Adrenal gland (tissue), 9 donors: ENCODE measurements at regions not wholly inside any gene's neighbourhood (a gene's known extent, or its start where the extent isn't known, plus 50 kb on each side); places are given as distances from the start of the nearest gene placed in this dataset.
A peak's percentile ranks its signal among the peaks of the same experiment; 100 is the strongest.

Experiments used
- DNase-seq, 7 donors: peaks; one replicate each; pipeline ENCODE4 v3.0.0-alpha.2; 2019 to 2020
- H3K27ac ChIP-seq, 5 donors: fragments of 200-600 bp; sonication (generic) in 4 of 5; 1 replicate in 3 of 5; 2 replicates in 2 of 5; pipeline versions ENCODE4 v1.5.1 to v1.8.0; 2016 to 2020; ENCODE audit warnings: mild to moderate bottlenecking in 1 of 5
- H3K27me3 ChIP-seq: fragments of 200-600 bp; 2 replicates; pipeline ENCODE4 v1.8.0; 2021
- H3K36me3 ChIP-seq, 2 donors: fragments of 200-600 bp; replicated peaks in 1 of 2; 1 replicate in 1 of 2; 2 replicates in 1 of 2; pipeline versions ENCODE4 v1.5.1 to v1.8.0; 2018 to 2022
- H3K4me1 ChIP-seq, 2 donors: fragments of 200-600 bp; replicated peaks in 1 of 2; 1 replicate in 1 of 2; 2 replicates in 1 of 2; pipeline versions ENCODE4 v1.5.1 to v1.8.0; 2018 to 2021
- H3K4me3 ChIP-seq, 4 donors: fragments of 200-600 bp; sonication (generic) in 3 of 4; one replicate each; pipeline ENCODE4 v1.5.1; 2016 to 2018
- H3K9me3 ChIP-seq, 3 donors: fragments of 200-600 bp; sonication (generic) in 1 of 3; replicated peaks in 1 of 3; 1 replicate in 2 of 3; 2 replicates in 1 of 3; pipeline versions ENCODE4 v1.5.1 to v1.8.0; 2016 to 2021
- CTCF ChIP-seq, 6 experiments: fragments of 450-650 bp in 4 of 6; fragments of 200-600 bp in 2 of 6; sonication (generic) in 1 of 6; IDR thresholded peaks; 1 replicate in 5 of 6; 2 replicates in 1 of 6; pipeline versions ENCODE4 v1.5.1 to v1.8.0; 2016 to 2021; ENCODE audit warnings: antibody characterized with exemption in 6 of 6, mild to moderate bottlenecking in 2 of 6, moderate library complexity in 1 of 6
- POLR2A ChIP-seq, 2 donors: fragments of 450-650 bp; IDR thresholded peaks; one replicate each; pipeline ENCODE4 v1.6.1; 2017; ENCODE audit warnings: antibody characterized with exemption in 2 of 2, mild to moderate bottlenecking in 2 of 2, moderate library complexity in 1 of 2
- WGBS, 4 donors: extraction: QIAGEN DNeasy Blood & Tissue Kit in 2 of 4; methylation state at CpG; one replicate each; pipeline versions ENCODE4 v1.1.5 to v1.1.7; 2013 to 2017; 5-methylcytosine and 5-hydroxymethylcytosine counted together
- intact Hi-C, 2 donors: fragments of 100-400 bp; cut with DNase I; formaldehyde crosslinking; loops; one replicate each; pipeline versions ENCODE4 v1.14.1 to v1.15.0; 2022 to 2023
- donor health status: healthy with polysubstance abuse.
- donor health status: Bipolar disorder and iron deficiency.
- donor health status: DM: yes; HTN: yes; CAD: no.
- donor health status: DM: no; HTN: no; CAD: no.
- donor health status: DM: no; HTN: no; CAD: no.

- Histone ChIP-seq H3K27ac (no peak overlapping the region), H3K36me3 (no peaks in the 10 kb centered on the region), H3K9me3 (no peaks in the 10 kb centered on the region), H3K4me3 (no peak overlapping the region), H3K27me3 (no peaks in the 10 kb centered on the region), H3K4me1 (peaks cover 5 to 9% of the 10 kb centered on the region in 2 donors)
- 81 to 85% (median 83%) methylated on average over 5 of the region's 5 CpGs for WGBS, 4 donors
- no peak for DNase-seq
- no peak for TF ChIP-seq CTCF (IDR thresholded peaks at IDR 0.05)
- TF ChIP-seq POLR2A (IDR thresholded peaks at IDR 0.05) = no peak
- intact Hi-C loops = no loop called here
Measured at GRCh38 chr4:53659112-53659511, 67.8 kb upstream of the LNX1 start.

- DNase-seq = no peak
- Histone ChIP-seq H3K36me3 (no peaks in the 10 kb centered on the region), H3K4me3 (no peak overlapping the region), H3K27me3 (no peaks in the 10 kb centered on the region), H3K27ac (no peak overlapping the region), H3K9me3 (no peaks in the 10 kb centered on the region), H3K4me1 (peaks cover 14 to 16% of the 10 kb centered on the region in 2 donors)
- TF ChIP-seq CTCF (IDR thresholded peaks at IDR 0.05) (no peak), POLR2A (IDR thresholded peaks at IDR 0.05) (no peak)
- intact Hi-C loops = no loop called here
- 78 to 100% (median 88%) methylated on average over 1 of the region's 1 CpG for WGBS, 4 donors
Measured at GRCh38 chr4:53658029-53658428, 66.7 kb upstream of the LNX1 start.

DNA sequence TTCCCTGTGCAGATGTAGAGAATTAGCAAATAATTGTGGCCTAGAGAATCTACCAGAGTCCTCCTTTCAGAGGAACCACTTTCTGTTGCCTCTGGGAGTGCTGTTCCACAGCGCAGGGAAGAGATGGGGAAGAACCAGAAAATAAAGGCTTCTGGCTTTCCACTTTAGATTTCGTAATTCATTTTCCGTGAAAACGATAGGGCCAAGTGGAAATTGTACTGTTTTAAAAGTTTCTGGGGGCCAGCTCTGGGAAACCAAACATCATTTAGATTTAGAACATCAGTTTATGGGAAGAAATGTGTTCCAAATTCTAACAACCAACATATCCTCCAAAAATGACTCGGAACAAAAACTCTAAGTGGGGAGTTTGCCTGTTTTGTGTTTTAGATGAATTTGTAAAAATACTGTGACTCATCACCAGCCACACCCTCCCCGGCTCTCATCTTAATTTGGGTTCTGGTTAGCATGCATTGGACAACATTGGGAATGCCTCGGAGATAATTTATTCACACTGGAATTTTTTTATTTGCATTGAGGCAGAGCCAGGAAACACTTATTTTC is 65.2 kb upstream of the LNX1 start:
- 77 to 88% (median 80%) methylated on average over 7 of the region's 7 CpGs for WGBS, 4 donors
- Histone ChIP-seq H3K27me3 (no peaks in the 10 kb centered on the region), H3K9me3 (no peaks in the 10 kb centered on the region), H3K27ac (peak overlapping the region in 1 of 5 donors; percentile 50), H3K4me1 (peaks cover 14 to 16% of the 10 kb centered on the region in 2 donors), H3K36me3 (no peaks in the 10 kb centered on the region), H3K4me3 (no peak overlapping the region)
- intact Hi-C loops = no loop called here
- TF ChIP-seq CTCF (IDR thresholded peaks at IDR 0.05) (peak in 3 of 6 experiments; percentile 30 to 34 (median 32)), POLR2A (IDR thresholded peaks at IDR 0.05) (no peak)
- DNase-seq = no peak

- Histone ChIP-seq H3K27me3 (no peaks in the 10 kb centered on the region), H3K36me3 (no peaks in the 10 kb centered on the region), H3K4me3 (no peak overlapping the region), H3K9me3 (no peaks in the 10 kb centered on the region), H3K27ac (peak overlapping the region in 1 of 5 donors; percentile 3), H3K4me1 (peaks cover 14 to 16% of the 10 kb centered on the region in 2 donors)
- no peak for TF ChIP-seq POLR2A (IDR thresholded peaks at IDR 0.05)
- no peak for TF ChIP-seq CTCF (IDR thresholded peaks at IDR 0.05)
- peak in 6 of 7 donors; percentile 30 to 59 (median 42) for DNase-seq
- 39 to 59% (median 45%) methylated on average over 5 of the region's 5 CpGs for WGBS, 4 donors
- intact Hi-C loops = no loop called here
Measured at GRCh38 chr4:53654300-53654758, 63.0 kb upstream of the LNX1 start.
